ENCODE measurements at regions not wholly inside any gene's neighbourhood (a gene's known extent, or its start where the extent isn't known, plus 50 kb on each side); places are given as distances from the start of the nearest gene placed in this dataset.
"Not testable (repeated sequence)": the region's sequence is repeated elsewhere in the genome, so short reads cannot be mapped to it uniquely, and the experiment has no call there.

DNA sequence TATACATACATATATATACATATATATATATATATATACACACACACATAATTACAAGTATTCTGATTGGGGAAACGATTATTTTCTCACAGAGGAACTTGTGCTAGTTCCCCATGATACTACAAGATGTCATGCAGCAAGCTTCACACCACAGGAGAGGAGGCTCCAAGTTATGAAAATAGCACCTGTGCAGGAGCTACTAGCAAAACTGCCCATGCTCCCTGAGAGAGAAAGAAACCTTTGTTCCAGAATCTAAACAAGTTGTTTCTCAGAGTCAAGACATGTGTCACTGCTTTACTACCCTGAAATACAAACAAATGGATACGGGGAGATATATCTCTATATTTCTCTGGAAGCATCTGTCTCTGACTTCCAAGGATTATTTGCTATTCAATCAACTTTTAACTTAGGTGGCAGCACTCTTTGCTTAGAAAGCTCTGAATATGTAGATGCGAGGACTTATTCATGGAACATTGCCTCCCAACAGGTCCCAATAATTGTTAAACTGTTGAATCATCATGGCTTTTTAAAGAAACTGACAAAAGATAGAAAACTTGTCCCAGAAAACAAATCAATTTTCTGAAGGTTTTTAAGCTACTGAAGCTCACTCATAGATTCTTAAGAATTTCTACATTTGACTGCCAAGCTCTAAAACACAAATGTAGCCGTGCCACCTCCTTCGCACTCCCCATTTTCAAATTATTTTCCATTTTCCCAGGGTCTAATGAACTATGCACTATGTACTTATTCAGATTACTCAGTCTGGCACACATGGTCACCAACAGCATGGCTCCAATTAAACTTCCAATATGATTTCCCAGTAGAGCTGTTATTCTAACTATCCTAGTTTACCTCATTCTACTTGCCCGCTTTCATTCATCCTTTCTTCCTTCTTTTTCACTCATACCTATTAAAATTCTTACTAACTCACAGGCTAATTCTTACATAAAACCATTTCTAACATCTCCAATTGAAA is 929.1 kb downstream of the LTN1 start:
- Mint-ChIP-seq H3K36me3 (ENCODE audit: low read depth) (no peaks in the 10 kb centered on the region), H3K9me3 (no peaks in the 10 kb centered on the region), H3K27me3 (ENCODE audit: low read depth) (no peaks in the 10 kb centered on the region), H3K27ac (no peak overlapping the region), H3K4me3 (ENCODE audit: low read depth) (no peak overlapping the region), H3K4me1 (ENCODE audit: low read depth) (peaks cover 4% of the 10 kb centered on the region)
- no peak for DNase-seq (ENCODE audit: low spot score)
- intact Hi-C loops (cut with micrococcal nuclease), result no loop called here

DNA sequence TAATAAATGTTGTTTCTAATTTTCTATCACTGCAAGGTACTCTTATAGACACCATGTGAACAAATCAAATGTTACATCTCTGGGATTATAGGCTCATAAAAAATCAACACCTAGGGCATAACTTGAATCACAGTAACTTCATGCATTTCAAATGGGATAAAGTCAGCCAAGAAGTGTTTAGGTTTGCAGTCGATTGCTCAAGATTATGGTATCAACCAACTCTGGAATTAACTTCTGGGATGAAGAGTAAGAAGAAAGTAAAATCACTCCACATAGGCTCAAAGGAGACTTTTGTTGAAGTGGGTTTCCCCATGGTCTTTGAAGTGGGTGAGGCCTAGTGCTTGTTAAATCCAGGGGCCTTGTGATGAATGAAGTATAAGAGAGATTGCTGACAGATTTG is 939.7 kb downstream of the LTN1 start:
- intact Hi-C loops (cut with micrococcal nuclease); H3K27ac Mint-ChIP-seq; H3K4me1 Mint-ChIP-seq (ENCODE audit: low read depth); H3K9me3 Mint-ChIP-seq; H3K36me3 Mint-ChIP-seq (ENCODE audit: low read depth); H3K27me3 Mint-ChIP-seq (ENCODE audit: low read depth); H3K4me3 Mint-ChIP-seq (ENCODE audit: low read depth); DNase-seq (ENCODE audit: low spot score): not testable (repeated sequence)

DNA sequence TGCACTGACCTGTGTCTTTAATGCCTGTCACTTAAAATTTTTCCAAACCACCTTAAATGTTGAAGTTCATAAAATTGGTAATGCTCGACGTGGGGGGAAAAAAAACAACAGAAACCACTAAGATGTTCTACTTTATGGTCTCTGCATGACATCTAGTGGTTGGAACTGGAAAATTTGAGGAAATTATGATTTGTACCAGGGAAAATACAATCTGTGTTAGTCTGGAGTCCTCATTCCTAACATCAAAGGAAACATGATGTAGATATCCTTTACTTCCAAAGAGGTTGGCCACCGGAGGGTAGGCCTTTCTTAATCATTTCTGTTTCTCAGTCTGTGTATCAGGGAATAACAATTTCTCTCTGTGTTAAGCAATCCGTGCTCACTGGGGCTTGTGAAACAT is 941.0 kb downstream of the LTN1 start:
- intact Hi-C loops (cut with micrococcal nuclease); H3K4me1 Mint-ChIP-seq (ENCODE audit: low read depth); H3K36me3 Mint-ChIP-seq (ENCODE audit: low read depth); H3K4me3 Mint-ChIP-seq (ENCODE audit: low read depth); H3K27me3 Mint-ChIP-seq (ENCODE audit: low read depth); H3K9me3 Mint-ChIP-seq; H3K27ac Mint-ChIP-seq; DNase-seq (ENCODE audit: low spot score): not testable (repeated sequence)

DNA sequence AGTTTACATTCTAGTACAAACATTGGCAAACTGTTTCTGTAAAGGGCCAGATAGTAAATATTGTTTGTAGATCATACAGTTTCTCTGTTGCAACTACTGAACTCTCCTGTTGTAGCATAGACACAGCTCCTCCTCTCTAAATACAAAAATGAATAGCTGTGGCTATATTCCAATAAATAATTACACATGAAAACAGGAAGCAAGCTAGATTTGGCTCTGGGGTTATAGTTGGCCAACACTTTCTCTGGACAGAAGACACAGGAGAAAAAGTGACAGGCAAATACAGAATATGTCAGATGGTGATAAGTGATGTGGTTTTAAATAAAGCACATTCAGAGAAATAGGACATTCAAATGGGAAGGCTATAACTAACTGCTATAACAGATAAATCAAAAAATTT is 957.0 kb downstream of the LTN1 start:
- intact Hi-C loops (cut with micrococcal nuclease); H3K4me3 Mint-ChIP-seq (ENCODE audit: low read depth); DNase-seq (ENCODE audit: low spot score); H3K27ac Mint-ChIP-seq; H3K36me3 Mint-ChIP-seq (ENCODE audit: low read depth); H3K27me3 Mint-ChIP-seq (ENCODE audit: low read depth); H3K4me1 Mint-ChIP-seq (ENCODE audit: low read depth): not testable (repeated sequence)
- peaks cover 14% of the 10 kb centered on the region for H3K9me3 Mint-ChIP-seq

DNA sequence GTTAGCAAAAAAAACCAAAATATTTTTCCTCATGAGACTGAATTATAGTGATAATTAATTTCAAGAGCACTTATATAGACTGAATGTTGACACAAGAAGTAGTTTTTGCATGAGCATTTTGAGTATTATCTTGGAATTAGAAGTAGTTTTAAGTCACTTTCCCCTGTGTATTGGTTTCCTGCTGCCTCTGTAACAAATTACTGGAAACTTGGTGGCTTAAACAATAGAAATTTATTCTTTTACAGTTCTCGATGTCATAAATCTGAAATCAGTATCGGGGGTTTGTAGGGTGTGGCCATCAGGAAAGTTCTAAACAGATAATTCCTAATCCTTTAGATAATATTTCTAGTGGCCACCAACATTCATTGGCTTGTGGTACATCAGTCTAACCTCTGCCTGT is 957.8 kb downstream of the LTN1 start:
- H3K36me3 Mint-ChIP-seq (ENCODE audit: low read depth); H3K4me1 Mint-ChIP-seq (ENCODE audit: low read depth); H3K4me3 Mint-ChIP-seq (ENCODE audit: low read depth); DNase-seq (ENCODE audit: low spot score); H3K27ac Mint-ChIP-seq; H3K27me3 Mint-ChIP-seq (ENCODE audit: low read depth); intact Hi-C loops (cut with micrococcal nuclease): not testable (repeated sequence)
- H3K9me3 Mint-ChIP-seq, result peaks cover 15% of the 10 kb centered on the region

GRCh38 chr21:28034334-28034733 is 958.3 kb downstream of the LTN1 start:
- H3K27me3 Mint-ChIP-seq (ENCODE audit: low read depth); H3K4me1 Mint-ChIP-seq (ENCODE audit: low read depth); H3K27ac Mint-ChIP-seq; DNase-seq (ENCODE audit: low spot score); intact Hi-C loops (cut with micrococcal nuclease); H3K4me3 Mint-ChIP-seq (ENCODE audit: low read depth); H3K36me3 Mint-ChIP-seq (ENCODE audit: low read depth): not testable (repeated sequence)
- peaks cover 18% of the 10 kb centered on the region for H3K9me3 Mint-ChIP-seq

DNA sequence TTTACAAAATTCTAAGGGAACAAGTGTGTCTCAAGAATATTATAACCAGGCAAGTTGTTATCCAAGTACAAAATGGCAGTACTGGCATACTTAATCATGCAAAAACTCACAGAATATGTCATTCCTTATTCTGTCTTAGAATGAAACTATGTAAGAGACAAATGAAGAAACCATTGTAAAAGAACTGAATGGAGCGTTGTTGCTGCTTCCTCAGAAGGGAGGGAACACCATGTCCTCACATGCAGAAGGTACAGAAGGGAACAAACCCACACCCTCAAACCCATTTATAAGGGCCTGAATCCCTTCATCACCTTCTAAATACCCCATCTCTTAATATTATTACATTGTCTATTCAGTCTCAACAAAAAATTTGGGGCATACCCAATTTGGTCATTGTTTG is 960.0 kb downstream of the LTN1 start:
- H3K4me3 Mint-ChIP-seq (ENCODE audit: low read depth); intact Hi-C loops (cut with micrococcal nuclease); H3K36me3 Mint-ChIP-seq (ENCODE audit: low read depth); H3K27me3 Mint-ChIP-seq (ENCODE audit: low read depth); DNase-seq (ENCODE audit: low spot score); H3K4me1 Mint-ChIP-seq (ENCODE audit: low read depth); H3K27ac Mint-ChIP-seq: not testable (repeated sequence)
- H3K9me3 Mint-ChIP-seq, result peaks cover 21% of the 10 kb centered on the region

GRCh38 chr21:28031066-28031465 is 961.6 kb downstream of the LTN1 start:
- H3K27ac Mint-ChIP-seq; H3K27me3 Mint-ChIP-seq (ENCODE audit: low read depth); H3K4me1 Mint-ChIP-seq (ENCODE audit: low read depth); intact Hi-C loops (cut with micrococcal nuclease); DNase-seq (ENCODE audit: low spot score); H3K36me3 Mint-ChIP-seq (ENCODE audit: low read depth); H3K4me3 Mint-ChIP-seq (ENCODE audit: low read depth): not testable (repeated sequence)
- H3K9me3 Mint-ChIP-seq, result peaks cover 21% of the 10 kb centered on the region

- H3K27me3 Mint-ChIP-seq (ENCODE audit: low read depth), result no peaks in the 10 kb centered on the region
- no peaks in the 10 kb centered on the region for H3K4me1 Mint-ChIP-seq (ENCODE audit: low read depth)
- no peaks in the 10 kb centered on the region for H3K36me3 Mint-ChIP-seq (ENCODE audit: low read depth)
- intact Hi-C loops (cut with micrococcal nuclease), result no loop called here
- no peak for DNase-seq (ENCODE audit: low spot score)
- H3K4me3 Mint-ChIP-seq (ENCODE audit: low read depth), result no peak overlapping the region
- H3K9me3 Mint-ChIP-seq, result peaks cover 6% of the 10 kb centered on the region
- H3K27ac Mint-ChIP-seq, result no peak overlapping the region
Observed at GRCh38 chr21:28025111-28025510, 967.6 kb downstream of the LTN1 start.

GRCh38 chr21:28018741-28019669 is 973.7 kb downstream of the LTN1 start:
- H3K9me3 Mint-ChIP-seq, result no peaks in the 10 kb centered on the region
- no peak overlapping the region for H3K27ac Mint-ChIP-seq
- intact Hi-C loops (cut with micrococcal nuclease), result no loop called here
- no peak for DNase-seq (ENCODE audit: low spot score)
- H3K36me3 Mint-ChIP-seq (ENCODE audit: low read depth), result no peaks in the 10 kb centered on the region
- no peak overlapping the region for H3K4me3 Mint-ChIP-seq (ENCODE audit: low read depth)
- no peaks in the 10 kb centered on the region for H3K4me1 Mint-ChIP-seq (ENCODE audit: low read depth)
- H3K27me3 Mint-ChIP-seq (ENCODE audit: low read depth), result no peaks in the 10 kb centered on the region

GRCh38 chr21:28018213-28018612 is 974.5 kb downstream of the LTN1 start:
- H3K27ac Mint-ChIP-seq, result no peak overlapping the region
- intact Hi-C loops (cut with micrococcal nuclease), result no loop called here
- no peak for DNase-seq (ENCODE audit: low spot score)
- no peaks in the 10 kb centered on the region for H3K27me3 Mint-ChIP-seq (ENCODE audit: low read depth)
- H3K4me1 Mint-ChIP-seq (ENCODE audit: low read depth), result no peaks in the 10 kb centered on the region
- no peaks in the 10 kb centered on the region for H3K36me3 Mint-ChIP-seq (ENCODE audit: low read depth)
- H3K9me3 Mint-ChIP-seq, result no peaks in the 10 kb centered on the region
- no peak overlapping the region for H3K4me3 Mint-ChIP-seq (ENCODE audit: low read depth)

DNA sequence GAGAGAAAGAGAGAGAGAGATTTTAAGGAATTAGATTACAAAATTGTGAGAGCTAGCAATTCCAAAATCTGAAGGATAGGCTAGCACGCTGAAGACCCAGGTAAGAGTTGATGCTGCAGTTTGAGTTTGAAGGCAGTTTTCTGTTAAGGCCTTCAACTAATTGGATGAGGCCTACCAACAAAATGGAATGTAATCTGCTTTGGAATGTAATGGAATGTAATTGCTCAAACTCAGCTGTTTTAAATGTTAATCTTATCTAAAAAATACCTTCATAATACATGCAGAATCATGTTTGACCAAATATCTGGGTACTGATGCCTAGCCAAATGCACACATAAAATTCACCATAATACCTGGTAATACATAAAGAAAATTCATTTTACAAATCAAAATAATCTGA is 976.1 kb downstream of the LTN1 start:
- intact Hi-C loops (cut with micrococcal nuclease), result no loop called here

DNA sequence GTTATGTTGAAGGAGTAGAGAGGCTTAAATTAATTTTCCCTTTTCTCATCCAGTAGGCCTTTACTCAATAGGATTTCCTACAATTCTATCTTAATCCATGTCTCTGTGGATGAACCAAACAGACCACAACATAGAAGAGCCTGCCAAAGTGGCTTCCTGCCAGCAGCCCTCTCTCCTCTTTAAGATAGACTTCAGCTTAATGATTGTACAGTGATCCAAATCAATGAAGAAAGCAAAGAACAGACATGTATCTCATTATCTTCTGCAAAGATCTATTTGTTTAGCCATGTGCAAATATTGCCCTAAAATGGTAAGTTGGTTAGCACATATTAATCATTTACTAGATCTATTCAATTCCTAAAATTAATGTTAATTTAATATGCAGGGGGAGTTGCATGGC is 979.6 kb downstream of the LTN1 start:
- intact Hi-C loops (cut with micrococcal nuclease); H3K4me1 Mint-ChIP-seq (ENCODE audit: low read depth); H3K9me3 Mint-ChIP-seq; H3K27ac Mint-ChIP-seq; H3K36me3 Mint-ChIP-seq (ENCODE audit: low read depth); H3K4me3 Mint-ChIP-seq (ENCODE audit: low read depth); H3K27me3 Mint-ChIP-seq (ENCODE audit: low read depth); DNase-seq (ENCODE audit: low spot score): not testable (repeated sequence)

More for the DNA sequence above, 976.1 kb downstream of the LTN1 start:
- Mint-ChIP-seq H3K4me1 (ENCODE audit: low read depth) (no peaks in the 10 kb centered on the region), H3K27ac (no peak overlapping the region), H3K4me3 (ENCODE audit: low read depth) (no peak overlapping the region), H3K27me3 (ENCODE audit: low read depth) (no peaks in the 10 kb centered on the region), H3K36me3 (ENCODE audit: low read depth) (no peaks in the 10 kb centered on the region), H3K9me3 (no peaks in the 10 kb centered on the region)
- DNase-seq (ENCODE audit: low spot score), result no peak
